NB4 (cell line): ENCODE measurements at regions not wholly inside any gene's neighbourhood (a gene's known extent, or its start where the extent isn't known, plus 50 kb on each side); places are given as distances from the start of the nearest gene placed in this dataset.

Experiments
- MYC ChIP-seq: IDR thresholded peaks from 2 replicates; pipeline ENCODE4 v1.6.1; 2011; ENCODE audit warnings: low read depth, low read length
- POLR2A ChIP-seq: IDR thresholded peaks from 2 replicates; pipeline ENCODE4 v1.6.1; 2011; ENCODE audit warnings: mild to moderate bottlenecking; ENCODE audit not compliant: insufficient read length; ENCODE audit errors: extremely low read depth
- TF ChIP-seq, protein P1 (sequence below): IDR thresholded peaks from one replicate; pipeline ENCODE4 v1.5.1; 2012; ENCODE audit warnings: low read depth, low read length
- TF ChIP-seq, protein P2 (sequence below): IDR thresholded peaks from 2 replicates; pipeline ENCODE4 v1.6.1; 2011; ENCODE audit warnings: low read depth, low read length

DNA sequence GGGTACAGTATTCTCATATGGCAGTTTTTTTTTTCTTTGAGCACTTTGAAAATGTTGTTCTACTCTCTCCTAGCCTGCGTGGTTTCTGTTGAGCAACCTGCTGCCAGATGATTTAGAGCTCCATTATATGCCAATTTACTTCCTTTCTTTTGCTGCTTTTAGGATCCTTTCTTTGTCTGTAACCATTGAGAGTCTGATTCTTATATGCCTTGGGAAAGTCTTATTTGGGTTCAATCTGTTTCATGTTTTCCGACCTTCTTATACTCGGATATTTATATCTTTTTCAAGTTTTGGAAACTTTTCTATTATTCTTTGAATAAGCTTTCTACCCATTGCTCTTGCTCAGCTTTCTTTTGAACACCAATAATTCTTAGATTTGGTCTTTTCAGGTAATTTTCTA, 138.1 kb upstream of the RAG2 start:
- TF ChIP-seq, protein P1, sequence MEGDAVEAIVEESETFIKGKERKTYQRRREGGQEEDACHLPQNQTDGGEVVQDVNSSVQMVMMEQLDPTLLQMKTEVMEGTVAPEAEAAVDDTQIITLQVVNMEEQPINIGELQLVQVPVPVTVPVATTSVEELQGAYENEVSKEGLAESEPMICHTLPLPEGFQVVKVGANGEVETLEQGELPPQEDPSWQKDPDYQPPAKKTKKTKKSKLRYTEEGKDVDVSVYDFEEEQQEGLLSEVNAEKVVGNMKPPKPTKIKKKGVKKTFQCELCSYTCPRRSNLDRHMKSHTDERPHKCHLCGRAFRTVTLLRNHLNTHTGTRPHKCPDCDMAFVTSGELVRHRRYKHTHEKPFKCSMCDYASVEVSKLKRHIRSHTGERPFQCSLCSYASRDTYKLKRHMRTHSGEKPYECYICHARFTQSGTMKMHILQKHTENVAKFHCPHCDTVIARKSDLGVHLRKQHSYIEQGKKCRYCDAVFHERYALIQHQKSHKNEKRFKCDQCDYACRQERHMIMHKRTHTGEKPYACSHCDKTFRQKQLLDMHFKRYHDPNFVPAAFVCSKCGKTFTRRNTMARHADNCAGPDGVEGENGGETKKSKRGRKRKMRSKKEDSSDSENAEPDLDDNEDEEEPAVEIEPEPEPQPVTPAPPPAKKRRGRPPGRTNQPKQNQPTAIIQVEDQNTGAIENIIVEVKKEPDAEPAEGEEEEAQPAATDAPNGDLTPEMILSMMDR, result no peak
- TF ChIP-seq POLR2A, result no peak
- TF ChIP-seq, protein P2, sequence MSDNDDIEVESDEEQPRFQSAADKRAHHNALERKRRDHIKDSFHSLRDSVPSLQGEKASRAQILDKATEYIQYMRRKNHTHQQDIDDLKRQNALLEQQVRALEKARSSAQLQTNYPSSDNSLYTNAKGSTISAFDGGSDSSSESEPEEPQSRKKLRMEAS, result no peak
- no peak for TF ChIP-seq MYC
